HG02970 (cell line): ENCODE measurements at regions not wholly inside any gene's neighbourhood (a gene's known extent, or its start where the extent isn't known, plus 50 kb on each side); places are given as distances from the start of the nearest gene placed in this dataset.

Experiments used
- ATAC-seq: cut with Tn5 transposase; IDR thresholded peaks from one replicate; pipeline ENCODE4 v1.9.1; 2021; ENCODE audit warnings: mild to moderate bottlenecking, moderate library complexity, moderate number of reproducible peaks; ENCODE audit not compliant: unreplicated experiment, low FRiP score

DNA sequence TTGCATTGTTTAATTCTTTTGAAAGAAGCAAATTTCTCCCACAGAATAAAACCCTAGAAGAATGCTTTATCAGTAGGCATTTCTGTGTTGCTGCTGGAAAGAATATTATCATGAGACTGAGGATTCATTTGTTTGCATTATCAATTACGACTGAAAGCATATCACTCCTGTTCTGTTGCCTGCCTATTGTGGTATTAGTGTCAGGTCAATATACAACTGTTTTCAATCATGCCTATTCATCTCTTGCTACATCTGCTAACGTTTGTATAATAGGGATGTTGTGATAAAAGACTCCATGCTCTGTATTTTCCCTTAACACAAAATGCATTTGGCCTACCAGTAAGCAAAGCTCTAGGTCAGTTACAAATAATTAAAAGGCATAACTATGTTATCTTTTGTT lies 221.5 kb downstream of the PTPRC start:
- ATAC-seq = no peak

DNA sequence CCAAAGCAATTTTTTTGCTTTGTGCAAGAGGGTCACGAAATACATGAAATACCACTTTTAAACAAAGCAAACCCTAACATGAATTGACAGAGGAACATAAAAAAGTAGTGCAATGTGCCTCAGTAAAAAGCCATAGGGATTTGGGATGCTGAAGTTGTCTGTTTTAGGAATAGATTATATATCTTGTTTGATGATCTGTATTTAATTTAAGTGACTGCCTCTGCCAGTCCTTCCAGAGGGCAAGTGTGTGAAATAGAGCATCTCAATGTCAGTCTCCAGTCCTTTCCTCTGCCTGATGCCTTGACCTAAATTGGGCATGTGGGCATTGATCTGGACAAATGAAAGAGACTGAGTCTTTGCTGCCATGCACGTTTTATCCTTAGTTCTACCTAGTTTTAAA lies 222.8 kb downstream of the PTPRC start:
- no peak for ATAC-seq

DNA sequence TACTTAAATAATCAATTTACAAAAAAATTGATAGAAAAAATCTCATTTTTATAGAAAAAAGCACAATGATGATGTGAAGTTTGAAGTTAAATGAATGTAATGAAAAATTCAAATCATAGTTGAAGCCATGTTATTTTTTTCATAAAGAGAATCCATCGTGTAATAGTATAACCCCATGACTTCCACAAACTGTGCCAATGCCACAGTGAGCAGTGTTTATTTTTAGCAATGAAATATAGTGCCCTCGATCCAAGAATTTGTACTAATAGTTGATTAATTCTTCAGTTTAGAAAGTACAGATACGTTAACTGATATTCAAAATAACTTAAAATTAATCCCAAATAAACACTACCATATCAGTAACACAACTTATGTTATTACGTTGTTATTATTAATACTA lies 225.9 kb downstream of the PTPRC start:
- no peak for ATAC-seq

DNA sequence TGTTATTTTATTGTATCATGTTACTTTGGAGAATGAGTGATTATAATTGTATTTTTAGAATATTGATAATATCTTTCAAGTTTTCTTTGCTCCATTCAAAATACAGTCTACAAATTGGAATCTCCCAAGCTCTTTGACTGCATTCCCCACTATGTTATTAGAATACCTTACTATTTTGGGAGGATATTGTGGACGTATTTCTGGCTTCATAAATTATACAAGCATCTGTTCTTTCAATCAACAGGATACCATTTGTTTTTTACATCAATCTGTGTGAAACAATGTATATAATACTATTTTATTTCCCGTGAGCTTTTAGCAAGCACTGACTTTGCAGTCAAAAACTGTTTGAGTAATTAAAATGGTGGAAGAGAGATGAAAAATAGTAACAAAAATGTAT lies 226.5 kb downstream of the PTPRC start:
- ATAC-seq = no peak

DNA sequence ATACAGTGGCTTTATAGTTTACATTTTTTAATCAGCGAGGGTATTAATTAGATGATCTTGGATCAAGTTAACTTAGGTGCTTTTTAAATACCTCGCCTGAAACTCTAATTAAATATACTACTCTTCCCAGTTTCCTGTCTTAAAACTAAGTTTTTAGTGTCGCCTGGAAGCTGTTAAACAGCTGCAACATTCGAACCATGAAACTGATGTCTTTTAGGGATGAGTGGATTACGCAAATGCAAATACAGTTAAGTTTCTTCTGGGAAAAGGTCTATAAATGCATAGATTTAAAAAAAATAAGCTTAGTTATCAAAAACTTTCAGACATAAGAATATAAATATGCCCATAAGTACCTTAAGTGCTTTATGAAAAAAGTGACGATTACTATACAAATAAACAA lies 228.3 kb downstream of the PTPRC start:
- no peak for ATAC-seq

DNA sequence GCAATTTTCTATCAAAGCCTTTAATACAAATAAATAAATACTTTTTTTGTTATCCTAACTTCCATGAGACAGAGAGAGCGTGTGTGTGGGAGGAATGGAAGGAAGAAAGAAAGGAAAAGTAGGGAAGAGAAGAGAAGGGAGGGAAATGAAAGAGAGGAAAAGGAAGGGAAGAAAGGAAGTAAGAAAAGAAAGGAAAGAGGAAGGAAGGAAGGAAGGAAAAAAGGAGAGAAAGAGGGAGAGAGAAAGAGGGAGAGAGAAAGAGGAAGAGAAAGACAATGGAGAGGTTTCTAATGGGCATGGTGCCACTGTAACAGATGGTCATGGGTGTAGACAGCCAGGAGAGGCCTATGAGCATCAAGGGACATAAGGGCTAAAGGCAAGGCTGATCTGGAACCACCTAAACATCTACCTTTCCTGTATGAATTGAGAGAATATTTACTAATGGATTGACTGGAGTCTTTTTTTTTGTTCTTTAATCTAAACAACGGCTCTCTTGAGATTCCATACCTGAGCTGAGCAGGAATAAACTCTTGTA lies 234.9 kb downstream of the PTPRC start:
- no peak for ATAC-seq

DNA sequence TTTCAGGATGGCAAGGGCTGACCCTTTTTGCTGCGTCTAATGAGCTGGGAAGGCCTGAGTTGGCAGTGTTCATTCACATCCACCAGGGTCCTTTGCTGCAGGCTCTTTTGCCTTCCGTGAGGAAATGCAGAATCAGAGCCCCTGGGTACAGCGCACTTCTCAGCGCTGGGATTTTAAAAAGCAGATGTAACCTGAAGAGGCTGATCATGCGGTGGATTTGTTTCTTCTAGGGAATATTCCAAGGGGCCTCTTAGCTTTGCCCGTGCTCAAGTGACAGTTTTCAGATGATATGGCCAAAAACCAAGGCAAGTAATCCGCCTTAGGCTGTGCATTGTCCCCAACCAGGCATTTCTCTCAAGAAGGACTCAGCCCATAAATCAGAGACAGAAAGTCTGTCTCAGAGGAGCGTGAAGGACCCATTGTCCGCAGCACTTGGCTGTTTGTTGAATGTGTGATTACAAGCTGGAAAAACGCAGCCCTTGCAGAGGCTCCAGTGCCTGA lies 237.6 kb downstream of the PTPRC start:
- no peak for ATAC-seq

DNA sequence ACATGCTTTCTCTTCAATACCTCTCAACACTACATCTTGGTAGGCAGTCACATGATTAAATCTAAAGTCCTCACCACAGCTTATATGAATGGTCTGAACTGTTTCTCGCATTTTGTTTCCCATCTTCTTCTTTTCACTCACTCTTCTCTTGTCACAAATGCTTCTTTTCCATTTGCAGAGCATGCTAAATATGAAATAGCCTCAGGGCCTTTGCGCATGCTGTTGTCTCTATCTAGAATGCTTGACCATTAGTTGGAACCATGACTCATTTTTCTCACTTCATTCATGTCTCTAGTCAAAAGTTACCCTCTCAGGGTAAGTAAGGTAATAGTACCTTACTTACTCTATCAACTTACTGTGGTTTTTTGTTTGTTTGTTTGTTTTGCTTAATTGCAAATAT lies 239.7 kb downstream of the PTPRC start:
- no peak for ATAC-seq

DNA sequence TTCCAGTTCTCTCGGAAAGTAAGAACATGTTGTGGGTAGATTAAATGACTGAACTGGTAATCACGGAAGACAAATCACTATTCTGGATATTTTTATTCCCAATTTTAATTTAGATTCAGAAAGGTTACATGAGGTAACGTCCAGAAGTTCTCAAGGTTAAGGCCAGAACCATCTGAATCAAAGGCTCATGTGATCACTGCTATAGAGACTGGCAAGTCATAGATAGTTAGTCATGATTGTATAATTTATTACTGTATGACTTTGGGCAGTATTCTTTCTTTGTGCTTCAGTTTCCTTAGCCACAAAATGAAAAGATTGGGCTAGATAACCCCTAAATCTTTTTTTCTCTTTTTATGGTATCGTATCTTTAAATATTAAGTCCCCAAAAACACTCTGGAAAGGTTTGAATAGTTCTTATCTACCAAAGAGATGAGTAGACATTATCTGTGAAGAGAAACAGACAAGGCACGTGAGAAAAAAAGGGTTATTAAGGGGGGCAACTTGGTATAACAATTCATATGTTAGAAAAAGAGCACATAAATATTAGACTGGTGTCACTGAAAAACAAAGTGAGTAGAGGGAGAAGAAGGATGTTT lies 241.0 kb downstream of the PTPRC start:
- ATAC-seq = no peak

DNA sequence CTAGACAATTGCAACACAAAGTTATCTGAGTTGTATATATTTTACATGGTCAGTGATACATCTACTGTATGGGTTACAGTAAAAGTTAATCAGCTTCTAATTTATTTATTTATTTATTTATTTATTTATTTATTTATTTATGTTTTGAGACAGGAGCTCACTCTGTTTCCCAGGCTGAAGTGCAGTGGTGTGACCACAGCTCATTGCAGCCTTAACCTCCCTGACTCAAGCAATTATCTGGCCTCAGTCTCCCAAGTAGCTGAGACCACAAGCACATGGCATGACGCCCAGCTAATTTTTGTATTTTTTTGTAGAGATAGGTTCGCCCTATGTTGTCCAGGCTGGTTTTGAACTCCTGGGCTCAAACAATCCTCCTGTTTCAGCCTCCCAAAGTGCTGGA lies 241.6 kb downstream of the PTPRC start:
- ATAC-seq = no peak

DNA sequence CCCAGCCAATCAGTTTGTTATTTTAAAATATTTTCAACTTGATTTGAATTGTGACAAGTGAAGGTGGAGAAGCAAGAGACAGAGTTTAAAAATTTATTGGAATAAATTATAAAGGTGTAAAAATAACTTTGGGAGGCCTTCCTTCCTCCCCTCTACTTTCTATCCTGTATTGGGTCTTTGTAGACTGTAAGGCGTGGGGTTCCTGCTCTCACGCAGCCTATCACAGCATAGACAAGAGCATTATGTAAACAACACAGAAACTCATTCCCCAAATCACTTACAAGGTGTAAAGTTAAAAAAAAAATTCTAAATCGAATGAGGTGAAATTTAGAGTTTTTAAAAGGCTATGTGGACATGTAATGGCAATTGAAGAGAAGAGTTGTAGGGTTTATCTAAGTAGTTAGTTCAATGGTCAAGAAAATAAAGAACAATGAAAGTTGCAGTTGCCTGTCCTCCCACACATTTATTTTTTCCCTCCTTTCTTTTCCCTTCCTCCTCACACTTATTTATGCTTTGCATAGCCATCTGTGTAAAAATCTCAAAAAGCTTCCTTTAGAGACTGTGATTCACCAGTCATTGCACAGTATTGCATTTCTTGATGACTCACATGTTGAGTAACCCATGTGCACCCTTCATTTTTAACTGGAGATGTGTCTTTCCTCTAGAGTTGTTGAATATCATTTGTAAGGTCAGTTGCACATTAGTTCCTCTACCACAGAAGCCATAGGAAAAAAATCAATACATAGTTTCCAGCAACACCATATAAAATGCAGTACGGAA lies 242.2 kb downstream of the PTPRC start:
- ATAC-seq = no peak

DNA sequence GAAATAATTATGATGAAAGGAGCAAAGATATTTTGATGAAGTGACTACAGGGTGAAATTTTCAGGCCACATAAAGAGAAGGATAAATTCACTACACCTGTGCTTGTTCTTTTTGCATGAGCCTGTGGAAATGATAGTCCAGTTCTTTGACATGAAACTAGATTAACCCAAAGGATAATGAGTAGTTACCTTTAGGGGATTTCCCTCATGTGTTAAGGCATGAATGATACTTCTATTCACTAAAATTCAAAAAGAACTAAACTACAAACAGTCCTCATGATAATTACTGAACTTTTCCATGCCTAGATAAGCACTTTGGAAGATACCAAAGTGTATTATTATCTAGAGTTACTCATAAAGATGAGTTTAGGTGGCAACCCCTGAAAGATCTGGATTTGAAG lies 244.3 kb downstream of the PTPRC start:
- no peak for ATAC-seq

DNA sequence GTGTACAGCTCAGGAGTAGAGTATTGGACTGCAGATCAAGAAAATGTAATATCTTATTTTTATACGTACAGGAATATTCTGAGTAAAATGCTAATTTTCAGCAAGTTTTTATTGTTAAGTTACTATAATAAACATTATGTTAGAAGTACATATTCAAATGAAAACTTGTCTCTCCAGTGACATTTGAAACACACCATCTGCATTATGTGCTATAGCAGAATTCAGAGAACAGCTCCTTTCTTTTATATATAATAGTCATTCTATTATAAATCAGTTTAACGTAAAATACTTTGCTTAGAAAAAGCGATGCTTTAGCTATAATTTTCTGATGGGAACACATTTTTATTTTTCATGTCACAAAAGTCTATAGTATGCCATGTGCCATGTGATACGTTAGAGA lies 249.0 kb downstream of the PTPRC start:
- no peak for ATAC-seq

DNA sequence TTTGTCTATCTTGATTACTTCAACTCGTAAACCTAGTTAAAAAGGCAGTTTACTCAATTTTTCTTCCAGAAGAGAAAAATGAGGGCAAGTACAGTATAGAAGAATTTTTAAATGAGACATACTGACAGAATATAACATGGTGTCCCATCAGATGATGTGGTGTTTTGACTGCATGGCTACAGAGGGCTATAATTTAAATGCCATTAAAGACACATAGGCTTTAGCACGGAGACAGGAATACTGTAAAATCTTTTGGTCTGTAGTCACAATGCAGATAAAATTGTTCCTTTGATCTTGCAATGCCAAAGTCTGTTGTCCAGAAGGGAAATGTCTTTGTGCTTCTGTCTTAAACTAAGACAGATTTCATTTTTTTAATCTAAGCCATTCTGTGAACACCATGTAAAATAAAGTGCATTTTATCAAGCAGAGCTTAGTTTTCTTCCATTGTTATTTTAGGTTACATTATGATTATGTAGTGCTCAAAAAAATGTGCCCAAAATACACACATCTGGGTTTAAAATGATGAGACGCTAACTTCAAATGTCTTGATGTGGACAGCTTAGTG lies 249.6 kb downstream of the PTPRC start:
- no peak for ATAC-seq

DNA sequence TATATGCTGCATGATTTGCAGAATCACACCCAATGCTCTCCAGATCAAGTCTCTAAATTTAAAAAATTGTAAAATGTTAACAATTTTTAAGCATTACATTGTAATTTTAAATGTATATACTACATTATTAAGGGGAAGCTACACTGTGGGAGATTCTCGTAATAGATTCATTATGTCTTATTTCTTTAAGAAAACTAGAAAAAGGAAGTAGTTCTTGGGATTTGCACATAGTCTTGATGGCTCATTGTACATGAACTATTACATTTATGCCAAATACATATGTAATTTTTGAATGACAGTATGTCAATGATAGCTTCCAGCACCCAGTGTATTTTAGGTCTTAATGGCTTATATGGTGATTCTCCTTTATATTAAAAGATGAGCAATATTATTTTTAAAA lies 250.3 kb downstream of the PTPRC start:
- no peak for ATAC-seq

DNA sequence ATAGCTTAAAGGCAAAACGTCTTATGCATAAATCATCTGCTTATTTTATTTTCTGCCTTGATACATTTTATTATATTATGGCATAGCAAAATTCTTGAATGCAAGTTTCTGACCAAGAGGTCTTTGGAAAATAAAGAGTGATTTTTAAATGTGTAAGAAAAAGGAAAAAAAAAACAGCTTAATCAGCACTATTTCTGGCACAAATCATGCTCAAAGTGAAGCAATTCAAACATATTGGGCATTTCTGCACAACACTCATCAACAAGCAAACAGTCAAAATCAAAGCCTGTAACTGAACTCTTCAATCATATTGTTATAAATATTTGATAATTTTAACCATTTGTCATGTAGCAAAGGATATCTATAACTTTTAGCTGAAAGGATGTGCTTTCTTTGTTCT lies 250.9 kb downstream of the PTPRC start:
- no peak for ATAC-seq

DNA sequence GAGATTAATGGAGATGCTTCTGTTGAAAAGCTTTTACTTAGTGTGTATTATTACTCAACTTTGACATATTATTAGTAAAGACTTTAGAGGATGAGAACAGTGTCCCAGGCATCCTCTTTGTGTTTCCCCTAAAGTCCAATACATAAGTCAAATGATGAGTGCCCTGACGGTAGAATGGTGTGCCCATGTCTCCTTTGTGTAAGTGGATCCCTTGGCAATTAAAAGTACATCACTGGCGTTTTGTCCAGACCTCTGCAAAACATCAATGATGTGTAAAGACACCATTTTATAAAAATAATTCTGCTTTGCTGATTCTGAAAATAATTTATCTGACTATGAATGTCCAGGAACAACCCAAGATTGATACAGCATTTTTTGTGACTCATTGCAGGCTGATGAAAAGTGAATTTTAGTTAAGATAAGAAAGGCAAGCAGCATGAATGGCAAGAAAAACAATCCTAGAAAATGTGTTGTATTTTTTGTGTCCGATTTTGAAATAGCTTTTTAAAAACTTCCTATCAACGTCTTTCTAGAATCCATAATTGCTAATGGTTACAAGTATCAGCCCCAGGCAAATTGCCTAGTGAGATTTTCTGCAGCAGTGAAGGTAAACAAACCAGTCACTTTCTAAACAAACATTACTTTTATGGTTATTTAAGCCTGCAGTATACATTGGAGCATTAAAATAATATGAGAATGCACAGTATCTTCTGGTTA lies 251.5 kb downstream of the PTPRC start:
- ATAC-seq = no peak

DNA sequence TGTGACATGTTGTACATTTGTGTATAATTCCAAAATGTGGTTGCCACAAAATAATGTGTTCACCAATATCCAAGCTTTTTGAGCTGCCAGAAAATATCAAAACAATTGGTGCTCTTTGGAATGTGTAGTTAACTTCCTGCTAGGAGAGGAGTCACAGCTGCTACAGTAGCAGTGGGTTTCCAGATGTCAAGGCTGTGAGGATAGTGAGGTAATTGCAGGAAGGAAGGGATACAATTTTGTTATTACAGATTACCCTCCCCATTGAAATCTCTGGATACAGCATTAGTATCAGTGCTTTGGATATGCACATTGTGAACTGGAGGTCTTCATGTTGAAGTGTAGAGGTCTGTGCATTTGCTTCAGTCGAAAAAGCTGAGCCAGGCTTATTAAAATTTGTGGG lies 253.2 kb downstream of the PTPRC start:
- no peak for ATAC-seq

DNA sequence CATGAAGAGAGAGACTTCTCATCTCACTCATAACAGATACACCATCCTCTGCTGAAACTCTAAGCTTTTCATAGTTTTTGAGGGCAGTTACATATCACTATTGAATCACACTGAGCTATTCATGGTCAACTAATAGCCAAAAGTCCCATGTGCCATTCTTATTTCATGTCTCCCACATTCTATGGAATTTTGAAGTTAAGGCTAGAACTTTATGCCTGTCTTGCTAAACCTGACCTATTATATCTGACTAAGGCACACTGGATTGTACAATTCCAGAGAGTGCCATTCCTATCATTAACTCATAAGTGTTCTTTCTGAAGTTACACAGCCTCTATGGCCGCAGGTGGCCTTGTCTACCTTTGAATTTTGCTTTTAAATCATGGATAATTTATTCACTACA lies 254.3 kb downstream of the PTPRC start:
- ATAC-seq = no peak

DNA sequence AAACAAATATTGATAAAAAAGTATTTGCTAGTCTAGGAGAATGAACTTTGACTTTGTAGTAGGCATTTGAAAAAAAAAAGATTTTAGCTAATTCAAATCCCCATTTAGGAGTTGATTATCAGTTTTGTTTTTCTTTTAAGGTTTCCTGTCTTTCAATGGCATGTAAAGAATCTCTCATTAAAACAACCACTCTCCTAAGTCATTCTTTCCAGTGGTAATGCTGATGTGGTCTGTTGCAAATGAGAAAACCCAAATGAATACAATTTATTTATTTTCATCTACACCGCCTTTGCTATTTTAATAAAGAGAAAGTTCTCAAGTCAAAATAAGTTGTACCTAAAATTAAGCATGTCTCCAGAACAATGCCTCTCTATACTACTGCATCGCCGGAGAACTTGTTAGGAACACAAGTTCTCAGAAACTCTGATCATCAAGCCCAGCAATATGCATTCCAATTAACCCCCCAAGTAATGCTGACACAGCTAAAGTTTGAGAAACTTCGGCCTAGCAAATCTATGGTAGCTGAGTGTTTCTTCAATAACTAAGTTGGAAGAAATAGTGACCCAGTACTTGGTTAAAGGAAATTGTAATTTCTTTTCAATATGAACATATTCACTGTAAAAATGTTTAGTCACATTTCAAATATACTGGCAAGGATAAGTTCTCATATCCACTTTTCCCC lies 255.1 kb downstream of the PTPRC start:
- ATAC-seq = no peak

DNA sequence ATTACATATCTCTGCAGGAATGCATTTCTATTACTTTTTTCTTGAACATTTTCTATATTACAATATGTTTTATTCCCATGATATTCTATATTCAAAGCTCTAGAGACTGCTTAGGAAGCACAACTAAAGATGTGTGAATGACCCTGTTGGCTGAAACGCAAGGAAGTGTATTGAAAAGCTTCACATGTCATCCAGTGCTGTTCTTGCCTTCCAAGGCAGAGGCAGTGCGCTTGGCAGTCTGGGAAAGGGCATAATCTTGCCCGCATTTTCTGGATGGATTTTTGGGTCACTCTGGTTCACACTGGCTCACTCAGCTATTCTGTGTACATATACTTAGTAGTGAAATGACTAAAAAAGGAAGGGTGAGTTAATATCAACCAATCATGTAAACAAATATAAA lies 262.4 kb downstream of the PTPRC start:
- ATAC-seq = no peak
